GM19351 (cell line): ENCODE measurements at regions not wholly inside any gene's neighbourhood (a gene's known extent, or its start where the extent isn't known, plus 50 kb on each side); places are given as distances from the start of the nearest gene placed in this dataset.
"Not testable (repeated sequence)": the region's sequence is repeated elsewhere in the genome, so short reads cannot be mapped to it uniquely, and the experiment has no call there.

Experiments
- ATAC-seq: cut with Tn5 transposase; IDR thresholded peaks from one replicate; pipeline ENCODE4 v1.9.1; 2021; ENCODE audit warnings: mild to moderate bottlenecking, moderate library complexity; ENCODE audit not compliant: unreplicated experiment

DNA sequence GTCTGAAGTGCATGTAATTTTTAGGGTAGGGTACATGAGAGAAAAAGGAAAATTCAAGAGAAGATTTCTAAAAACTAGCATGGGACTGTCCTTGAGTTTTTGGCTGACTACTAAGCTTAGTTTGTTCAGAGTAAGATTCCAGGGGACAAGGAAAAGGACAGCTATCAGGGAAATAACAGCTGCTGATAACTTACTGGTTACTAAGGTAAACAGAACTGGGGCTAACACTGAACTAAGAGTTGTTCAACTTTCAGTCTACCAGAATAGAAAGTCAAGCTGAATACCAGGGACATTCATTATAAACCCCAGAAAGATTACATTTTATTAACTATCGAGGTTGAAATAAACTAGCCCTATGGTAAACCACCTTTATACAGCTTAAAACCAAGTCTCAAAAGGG is 261.8 kb upstream of the CYRIA start:
- no peak for ATAC-seq

DNA sequence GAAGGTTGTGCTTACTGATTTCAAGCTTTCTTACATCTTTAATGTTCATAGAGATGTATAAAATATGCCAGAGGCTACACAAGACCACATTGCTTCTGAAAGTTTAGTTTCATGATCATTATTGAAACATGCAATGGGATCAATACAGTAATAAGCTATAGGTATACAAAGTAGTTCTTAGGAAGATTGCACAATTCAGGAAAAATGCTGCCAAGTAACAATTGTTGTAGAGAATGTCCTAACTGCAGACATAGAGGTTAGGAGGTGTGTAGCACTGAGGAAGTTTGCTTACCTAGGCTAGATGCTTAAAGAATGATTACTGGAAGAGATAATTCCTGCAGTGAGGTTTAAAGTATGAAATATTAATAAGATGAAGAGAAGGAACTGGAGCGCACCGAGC is 259.5 kb upstream of the CYRIA start:
- no peak for ATAC-seq

DNA sequence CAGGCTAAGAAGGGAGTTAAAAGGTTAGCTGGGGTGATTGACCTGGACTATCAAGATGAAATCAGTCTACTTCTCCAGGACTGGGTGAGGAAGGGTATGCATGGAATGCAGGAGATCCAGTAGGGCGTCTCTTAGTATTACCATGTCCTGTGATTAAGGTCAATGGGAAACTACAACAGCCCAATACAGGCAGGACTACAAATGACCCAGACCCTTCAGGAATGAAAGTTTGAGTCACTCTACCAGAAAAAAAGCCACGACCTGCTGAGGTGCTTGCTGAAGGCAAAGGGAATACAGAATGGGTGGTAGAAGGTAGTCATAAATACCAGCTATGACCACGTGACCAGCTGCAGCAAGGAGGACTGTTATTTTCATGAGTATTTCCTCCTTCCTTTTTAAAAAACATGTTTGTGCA is 249.7 kb upstream of the CYRIA start:
- not testable (repeated sequence) for ATAC-seq

DNA sequence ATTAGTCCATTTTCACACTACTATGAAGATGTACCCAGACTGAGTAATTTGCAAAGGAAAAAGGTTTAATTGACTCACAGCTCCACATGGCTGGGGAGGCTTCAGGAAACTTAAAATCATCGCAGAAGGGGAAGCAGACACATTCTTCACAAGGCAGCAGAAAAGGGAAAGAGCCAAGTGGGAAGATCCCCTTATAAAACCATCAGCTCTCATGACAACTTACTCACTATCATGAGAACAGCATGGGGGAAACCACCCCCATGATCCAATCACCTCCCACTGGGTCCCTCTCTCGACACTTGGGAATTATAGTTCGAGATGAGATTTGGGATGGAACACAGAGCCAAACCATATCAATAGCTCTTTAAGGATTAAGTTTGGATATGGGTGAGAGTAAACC is 246.1 kb upstream of the CYRIA start:
- ATAC-seq, result no peak

DNA sequence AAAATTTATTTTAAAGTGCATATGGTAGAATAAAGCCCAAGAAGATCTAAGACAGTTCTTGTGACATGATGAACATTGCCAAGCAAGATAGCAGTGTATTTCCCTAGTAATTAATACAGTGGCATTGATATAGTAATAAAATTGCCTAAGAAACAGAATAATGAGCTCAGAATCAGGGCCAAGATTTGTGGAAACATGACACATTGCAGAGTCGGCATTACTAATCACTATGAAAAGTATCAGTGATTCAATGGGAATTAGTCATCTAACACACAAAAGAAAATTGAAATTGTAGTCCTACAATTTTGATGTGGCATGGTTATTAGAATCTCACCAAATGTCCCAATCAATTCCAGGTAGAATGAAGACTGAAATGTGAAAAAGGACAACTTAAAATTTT is 243.0 kb upstream of the CYRIA start:
- no peak for ATAC-seq

DNA sequence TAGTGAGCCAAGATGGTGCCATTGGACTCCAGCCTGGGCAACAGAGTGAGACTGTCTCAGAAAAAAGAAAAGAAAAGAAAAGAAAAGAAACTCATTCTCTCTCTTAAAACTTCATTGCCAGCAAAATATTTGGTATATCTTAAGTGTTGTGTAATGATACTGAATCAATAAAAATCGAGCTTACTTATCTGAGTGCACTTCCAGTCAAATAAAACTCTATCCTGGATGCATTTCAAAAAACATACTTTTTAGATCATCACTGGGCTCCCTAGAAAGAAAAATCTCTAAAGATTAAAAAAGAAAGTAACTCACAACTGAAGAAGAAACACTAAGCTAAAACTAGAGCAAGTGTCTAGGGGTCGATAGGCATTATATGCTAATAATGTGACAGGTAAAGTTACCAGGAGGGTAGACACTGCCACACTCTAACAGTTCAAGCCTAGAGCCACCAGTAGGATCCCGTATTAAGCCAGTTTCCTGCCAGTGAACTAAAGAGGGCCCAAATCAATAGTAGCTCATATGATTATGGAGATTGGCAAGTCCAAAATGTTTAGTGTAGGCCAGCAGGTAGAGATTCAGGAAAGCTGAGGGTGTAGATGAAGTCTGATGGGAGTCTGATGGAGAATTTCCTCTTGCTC is 242.1 kb upstream of the CYRIA start:
- no peak for ATAC-seq

DNA sequence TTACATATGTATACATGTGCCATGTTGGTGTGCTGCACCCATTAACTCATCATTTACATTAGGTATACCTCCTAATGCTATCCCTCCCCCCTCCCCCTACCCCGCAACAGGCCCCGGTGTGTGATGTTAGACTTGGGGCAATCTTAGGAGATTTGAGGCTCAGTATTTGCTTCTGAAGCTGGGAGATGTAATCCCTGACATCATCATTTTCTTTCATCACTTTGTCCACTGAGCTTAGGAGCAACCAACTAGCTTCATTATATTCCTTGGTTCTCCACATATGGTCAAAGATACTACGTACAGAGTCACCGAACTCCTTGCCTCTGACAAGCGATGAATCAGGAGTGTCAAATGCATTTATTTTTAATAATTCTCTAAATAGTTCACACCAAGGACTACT is 239.7 kb upstream of the CYRIA start:
- not testable (repeated sequence) for ATAC-seq

DNA sequence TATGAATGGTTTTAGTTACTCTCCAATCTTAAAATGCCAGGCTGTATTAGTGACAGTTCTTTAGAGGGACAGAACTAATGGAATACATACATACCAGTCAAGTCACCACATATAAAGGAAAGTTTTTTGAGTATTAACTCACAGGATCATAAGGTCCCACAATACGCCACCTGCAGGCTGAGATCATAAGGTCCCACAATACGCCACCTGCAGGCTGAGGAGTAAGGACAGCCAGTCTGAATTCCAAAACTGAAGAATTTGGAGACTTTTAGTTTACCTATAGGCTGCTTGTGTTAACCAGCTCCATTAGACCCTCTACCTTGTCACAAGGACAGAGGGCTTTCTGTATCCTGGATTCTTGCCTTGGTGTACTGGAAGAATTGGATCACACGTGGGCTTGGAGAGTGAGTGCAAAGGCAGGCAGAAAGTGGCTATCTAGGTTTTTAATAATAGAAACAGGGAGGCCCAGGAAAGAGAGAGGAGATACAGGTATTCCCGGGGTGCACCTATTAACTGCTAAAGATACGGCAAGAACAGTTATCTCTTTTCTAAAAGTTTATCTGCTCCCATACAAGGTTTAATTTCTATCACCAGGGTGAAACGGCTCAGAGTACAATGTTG is 234.9 kb upstream of the CYRIA start:
- peak; percentile 96 for ATAC-seq

DNA sequence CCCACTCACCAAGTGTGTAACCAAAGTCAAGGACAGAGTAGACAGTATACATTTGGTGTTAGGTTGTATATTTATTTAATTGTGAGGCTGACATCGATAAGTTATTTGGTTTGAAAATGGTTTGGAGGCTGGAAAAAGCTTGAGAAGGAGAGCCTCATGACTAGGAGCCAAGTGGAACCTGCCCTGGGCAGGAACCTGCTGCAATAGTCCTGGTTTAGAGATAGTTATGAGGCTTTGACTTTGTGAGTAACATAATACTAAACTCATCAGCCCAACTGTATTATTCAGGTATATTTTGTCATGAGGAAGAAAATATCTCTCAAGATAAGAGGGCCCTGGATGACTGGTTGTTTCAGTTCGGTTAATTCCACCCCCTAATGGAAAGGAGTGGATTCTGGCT is 234.3 kb upstream of the CYRIA start:
- no peak for ATAC-seq

DNA sequence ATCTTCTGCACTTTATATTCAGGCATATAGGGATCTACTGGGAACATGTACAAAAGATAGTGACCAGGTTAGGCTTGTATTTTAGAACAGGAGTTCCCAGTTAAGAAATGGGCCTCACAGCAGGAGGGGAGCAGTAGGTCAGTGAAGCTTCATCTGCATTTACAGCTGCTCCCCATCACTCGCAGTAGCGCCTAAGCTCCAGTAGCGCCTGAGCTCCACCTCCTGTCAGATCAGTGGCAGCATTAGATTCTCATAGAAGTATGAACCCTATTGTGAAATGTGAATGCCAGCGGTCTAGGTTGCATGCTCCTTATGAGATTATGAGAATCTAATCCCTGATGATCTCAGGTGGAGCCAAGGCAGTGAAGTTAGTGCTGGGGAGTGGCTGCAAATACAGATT is 224.4 kb upstream of the CYRIA start:
- ATAC-seq, result no peak

DNA sequence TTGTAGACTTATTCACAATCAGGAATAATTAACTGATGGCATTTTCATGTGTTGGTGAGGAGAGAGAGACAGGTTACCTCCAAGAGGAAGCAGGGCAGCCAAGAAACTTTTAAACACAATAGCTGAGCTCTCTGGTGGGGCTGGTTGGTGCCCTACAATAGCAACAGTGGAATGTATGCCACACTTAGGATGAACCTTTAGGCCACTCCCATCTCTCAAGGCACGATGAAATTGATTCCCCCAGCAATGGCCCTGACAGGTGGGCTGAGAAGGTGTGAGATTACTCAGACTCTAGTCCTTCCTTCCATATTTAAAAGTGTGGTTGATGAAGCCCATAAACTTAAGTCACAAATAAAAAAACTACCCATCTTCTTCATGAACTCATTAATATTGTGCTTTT is 219.4 kb upstream of the CYRIA start:
- no peak for ATAC-seq

DNA sequence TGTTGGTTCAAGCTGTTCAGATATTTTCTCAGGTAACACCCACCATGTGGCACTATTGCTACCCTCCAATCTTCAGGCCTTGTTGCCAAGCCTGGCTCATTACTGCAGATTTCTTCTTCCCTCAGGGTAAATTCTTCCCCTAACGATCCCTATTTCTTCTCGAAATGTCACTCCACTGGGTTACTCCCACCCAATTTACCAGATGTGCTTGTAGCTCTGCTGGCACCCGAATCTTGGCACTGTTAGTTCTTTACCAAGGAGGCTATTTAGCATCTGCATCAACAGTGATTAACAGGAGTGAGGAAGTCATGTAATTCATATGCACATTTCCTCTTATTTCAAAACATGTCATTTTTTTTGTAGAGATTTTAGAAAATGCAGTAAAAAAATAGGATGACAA is 217.1 kb upstream of the CYRIA start:
- no peak for ATAC-seq

DNA sequence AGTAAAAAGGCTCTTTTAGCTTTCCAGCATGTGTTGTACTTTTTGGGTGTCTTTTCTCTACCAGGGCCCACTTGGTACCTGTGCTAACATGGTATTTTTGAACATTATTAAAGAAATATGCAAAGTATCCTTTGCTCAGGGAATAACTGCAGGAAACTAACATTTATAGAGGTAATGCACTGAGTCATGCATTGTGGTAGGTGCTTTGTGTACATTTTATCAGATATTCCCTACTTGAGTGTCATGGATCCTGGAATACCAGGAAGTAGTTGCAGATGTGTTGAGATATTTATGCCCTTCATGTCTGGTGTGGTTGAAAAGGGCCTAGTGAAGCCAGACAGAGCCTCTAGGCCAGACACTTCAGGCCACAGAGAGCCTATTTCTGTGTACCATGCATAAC is 215.5 kb upstream of the CYRIA start:
- no peak for ATAC-seq

DNA sequence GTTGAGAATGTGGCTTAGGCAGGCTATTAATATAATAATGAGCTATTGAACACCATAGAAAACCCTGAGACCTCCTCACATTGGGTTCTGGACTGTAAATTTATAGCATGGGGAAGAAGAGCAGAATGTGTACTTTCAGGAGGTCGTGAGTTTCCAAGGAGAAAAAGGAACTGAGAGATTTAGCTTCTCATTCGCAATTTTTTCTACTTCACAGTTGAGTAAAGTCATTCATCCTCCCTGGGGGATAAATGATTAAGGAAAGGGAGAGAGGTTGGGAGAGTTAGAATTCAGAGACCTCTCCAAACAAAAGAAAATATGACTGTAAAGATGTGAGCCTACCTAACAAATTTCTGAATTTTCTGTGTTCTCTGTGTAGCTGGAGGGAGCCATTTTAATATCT is 205.8 kb upstream of the CYRIA start:
- ATAC-seq, result no peak

DNA sequence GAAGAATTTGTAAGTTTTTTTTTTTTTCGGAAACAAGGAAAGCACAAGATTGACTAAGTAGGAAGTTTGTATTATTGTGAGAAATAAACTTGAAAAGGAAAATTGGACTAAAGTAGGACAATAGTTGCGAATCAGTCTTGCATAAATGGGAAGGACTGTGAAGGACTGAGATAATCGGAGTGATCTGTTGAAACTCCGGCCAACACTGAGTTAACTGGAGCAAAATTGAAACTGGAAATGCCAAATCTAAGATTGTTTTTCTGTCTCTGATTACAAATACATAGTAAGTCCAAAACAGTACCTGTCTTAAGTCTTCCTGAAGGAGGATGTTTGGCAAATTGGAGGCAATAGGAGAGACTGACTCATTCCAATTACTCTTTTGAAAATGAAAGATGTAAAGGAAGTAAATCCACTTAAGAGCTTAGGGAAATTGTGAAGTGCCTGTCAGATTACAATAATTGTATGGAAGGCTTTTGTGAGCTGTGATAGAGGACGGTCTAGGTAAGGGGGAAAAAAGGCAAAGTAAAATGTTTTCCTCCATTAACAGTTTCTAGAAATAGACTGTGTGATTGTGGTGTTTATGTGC is 204.9 kb upstream of the CYRIA start:
- ATAC-seq, result no peak

DNA sequence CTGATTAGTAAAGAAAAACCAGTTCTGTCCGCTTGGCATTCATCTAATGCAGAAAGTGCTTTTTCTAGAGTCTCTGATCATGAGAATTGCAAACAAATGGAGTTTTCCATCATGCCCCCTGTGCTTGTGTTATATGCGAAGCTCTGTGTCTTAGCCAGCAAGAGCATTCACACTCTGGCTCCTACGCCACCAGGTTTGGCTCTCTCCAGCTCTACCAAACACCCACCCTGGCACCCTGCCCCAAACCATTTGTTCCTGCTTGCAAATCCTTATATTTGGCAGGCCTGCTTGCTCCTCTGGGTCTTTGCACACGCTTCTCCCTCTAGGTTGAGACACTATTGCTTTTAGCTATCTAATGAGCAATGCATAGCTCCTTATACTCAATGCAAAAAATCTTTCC is 204.1 kb upstream of the CYRIA start:
- no peak for ATAC-seq

DNA sequence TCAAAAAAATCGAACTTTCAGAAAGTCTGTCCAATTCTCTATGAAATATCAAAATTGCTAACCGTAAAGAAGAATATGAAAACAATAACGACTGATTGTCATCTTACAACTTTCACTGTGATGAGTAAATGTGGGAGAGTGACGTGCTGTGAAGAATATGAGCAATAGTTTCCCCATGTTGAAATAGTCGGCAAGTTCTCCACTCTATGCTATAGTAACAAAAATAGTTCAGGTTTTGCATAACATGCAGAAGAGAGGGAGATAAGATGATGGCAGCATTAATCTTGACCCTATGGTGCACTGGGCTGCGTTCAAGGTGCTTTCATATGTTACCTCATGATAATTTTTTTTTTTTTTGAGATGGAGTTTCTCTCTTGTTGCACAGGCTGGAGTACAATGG is 196.8 kb upstream of the CYRIA start:
- ATAC-seq, result peak; percentile 72

DNA sequence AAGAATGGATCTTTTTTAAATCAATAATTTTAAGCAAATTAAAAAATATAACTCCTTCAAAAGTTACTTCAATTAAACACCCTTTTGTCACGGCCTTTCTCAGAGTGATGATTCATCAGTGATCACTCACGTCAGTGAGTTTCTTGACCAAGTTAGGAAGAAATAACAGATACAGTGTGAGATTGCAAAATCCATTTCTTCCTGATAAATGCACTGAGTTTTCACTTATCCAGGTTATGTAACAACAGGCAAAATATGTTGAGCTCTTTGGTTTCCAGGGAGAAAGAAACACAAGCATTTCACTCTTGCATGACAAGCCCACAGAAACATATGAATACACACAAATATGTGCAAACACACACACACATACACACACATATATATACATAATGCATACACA is 195.9 kb upstream of the CYRIA start:
- no peak for ATAC-seq

DNA sequence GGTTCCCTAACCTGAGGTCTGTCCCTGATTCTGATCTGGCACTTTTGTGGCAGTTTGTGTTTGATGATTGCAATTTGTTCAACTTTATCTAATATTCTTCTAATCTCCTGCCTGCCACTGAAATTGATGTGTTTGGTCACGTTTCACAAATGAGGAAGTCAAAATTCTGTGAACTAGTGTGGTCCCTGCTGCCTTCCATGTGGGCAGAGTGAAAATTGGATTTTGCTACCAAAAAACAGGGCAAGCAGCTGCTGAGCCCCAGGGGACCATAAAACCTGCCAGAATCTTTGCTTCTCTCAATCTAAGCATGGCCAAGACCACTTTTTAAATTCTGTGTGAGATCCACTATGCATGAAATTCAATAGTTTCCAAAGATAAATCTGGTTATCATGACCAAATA is 195.5 kb upstream of the CYRIA start:
- ATAC-seq, result no peak

DNA sequence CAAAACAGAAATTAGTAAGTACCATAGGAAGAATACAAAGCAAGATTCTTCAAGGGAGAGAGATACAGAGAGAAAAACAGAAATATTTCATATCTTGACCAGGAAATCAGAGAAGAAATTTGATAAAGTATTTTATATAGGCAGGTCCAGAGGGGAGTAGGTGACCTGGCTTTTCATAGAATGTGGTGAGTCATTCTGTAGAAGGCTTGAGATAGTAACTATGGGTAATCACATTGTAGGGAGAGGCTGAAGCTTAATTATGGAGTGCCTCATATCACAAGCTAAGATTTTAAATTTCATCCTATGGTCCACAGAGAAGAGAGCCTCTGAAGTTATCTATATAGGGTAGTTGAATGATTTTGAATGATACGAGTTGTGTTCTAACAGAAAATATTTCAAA is 195.0 kb upstream of the CYRIA start:
- no peak for ATAC-seq

DNA sequence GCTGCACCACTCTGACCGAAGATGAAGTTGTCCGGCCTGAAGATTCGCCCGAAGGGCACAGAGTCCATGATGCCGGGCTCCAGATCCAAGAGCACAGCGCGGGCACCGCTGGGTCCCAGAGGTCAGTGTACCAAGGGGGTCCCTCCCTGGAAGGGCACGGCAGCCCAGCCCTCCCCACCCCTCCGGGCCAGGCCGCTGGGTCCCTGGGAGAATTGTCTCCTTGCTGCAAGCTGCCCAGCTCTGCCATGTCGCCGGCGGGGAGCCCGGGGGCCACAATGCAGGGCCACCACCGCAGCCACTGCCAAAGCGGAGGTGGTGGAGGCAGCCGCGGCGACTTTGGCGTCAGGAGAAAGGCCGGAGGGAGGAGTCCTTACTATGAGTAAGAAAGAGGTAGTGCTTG is 189.5 kb upstream of the CYRIA start:
- ATAC-seq, result no peak

DNA sequence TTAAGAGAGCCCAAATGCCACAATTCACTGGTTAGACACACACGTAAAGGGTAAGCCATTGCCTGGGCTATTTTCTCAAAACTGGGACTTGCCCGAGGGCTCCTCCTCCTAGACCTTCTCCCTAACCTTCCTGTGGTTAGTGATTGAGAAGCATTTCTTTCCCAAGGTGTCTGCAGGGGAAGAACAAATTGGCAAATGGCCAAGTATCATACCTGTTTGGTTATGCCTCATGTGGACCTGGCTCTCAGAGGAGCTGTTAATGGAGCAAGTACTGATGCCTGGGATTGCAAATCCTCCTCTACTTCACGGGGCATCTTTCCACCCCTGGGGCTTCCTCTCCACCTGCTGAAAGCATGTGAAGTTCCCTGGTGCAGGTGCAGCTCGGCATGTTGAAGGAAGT is 187.5 kb upstream of the CYRIA start:
- no peak for ATAC-seq

DNA sequence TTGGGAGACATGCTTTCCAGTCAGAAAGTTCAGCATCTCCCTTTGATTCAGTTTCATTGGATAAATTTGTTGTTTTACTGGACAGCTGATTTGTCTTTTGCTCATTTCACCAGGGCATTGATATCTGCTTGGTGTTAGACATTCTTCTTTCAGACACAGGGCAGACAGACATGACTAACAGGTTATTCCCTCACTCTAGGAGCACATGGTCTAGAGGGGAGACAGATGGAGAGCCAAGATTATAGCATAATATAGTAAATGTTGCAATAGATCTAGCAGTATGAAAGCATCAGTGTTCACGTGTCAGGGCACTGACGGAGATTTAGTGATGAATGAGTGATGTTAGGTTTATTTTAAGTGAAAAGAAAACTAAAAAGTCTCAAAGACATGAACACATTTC is 187.0 kb upstream of the CYRIA start:
- no peak for ATAC-seq
